Stimulated activated naive CD4-positive, alpha-beta T cell treated with Interleukin-2 at 50 U/mL for 16 hours (primary cell): ENCODE measurements at regions not wholly inside any gene's neighbourhood (a gene's known extent, or its start where the extent isn't known, plus 50 kb on each side); places are given as distances from the start of the nearest gene placed in this dataset.
"Not testable (repeated sequence)": the region's sequence is repeated elsewhere in the genome, so short reads cannot be mapped to it uniquely, and the experiment has no call there.

ENCODE experiments used
- DNase-seq: peaks from one replicate; lab custom pipeline; 2025; lab: John Stamatoyannopoulos, UW

GRCh38 chr17:72366626-72367025, 245.8 kb downstream of the SOX9 start:
- no peak for DNase-seq

GRCh38 chr17:72368191-72368590, 247.4 kb downstream of the SOX9 start:
- no peak for DNase-seq

- no peak for DNase-seq
Observed at GRCh38 chr17:72369366-72369765, 248.5 kb downstream of the SOX9 start.

GRCh38 chr17:72370819-72371218, 250.0 kb downstream of the SOX9 start:
- no peak for DNase-seq

GRCh38 chr17:72372185-72372584, 251.4 kb downstream of the SOX9 start:
- DNase-seq = no peak

- no peak for DNase-seq
Observed at GRCh38 chr17:72373910-72374741, 253.3 kb downstream of the SOX9 start.

- no peak for DNase-seq
Observed at GRCh38 chr17:72376526-72377345, 255.9 kb downstream of the SOX9 start.

- no peak for DNase-seq
Observed at GRCh38 chr17:72378414-72379390, 257.9 kb downstream of the SOX9 start.

- DNase-seq = no peak
Observed at GRCh38 chr17:72379516-72379915, 258.7 kb downstream of the SOX9 start.

GRCh38 chr17:72380120-72380519, 259.3 kb downstream of the SOX9 start:
- DNase-seq = no peak

- no peak for DNase-seq
Observed at GRCh38 chr17:72380737-72381136, 259.9 kb downstream of the SOX9 start.

GRCh38 chr17:72381597-72382397, 261.0 kb downstream of the SOX9 start:
- DNase-seq = no peak

GRCh38 chr17:72382971-72383722, 262.3 kb downstream of the SOX9 start:
- DNase-seq = no peak

GRCh38 chr17:72385475-72385874, 264.7 kb downstream of the SOX9 start:
- no peak for DNase-seq

- DNase-seq = not testable (repeated sequence)
Observed at GRCh38 chr17:72386173-72386572, 265.4 kb downstream of the SOX9 start.

- no peak for DNase-seq
Observed at GRCh38 chr17:72386619-72387237, 265.9 kb downstream of the SOX9 start.

- no peak for DNase-seq
Observed at GRCh38 chr17:72387487-72387886, 266.7 kb downstream of the SOX9 start.

GRCh38 chr17:72387969-72388368, 267.1 kb downstream of the SOX9 start:
- DNase-seq = no peak

- DNase-seq = no peak
Observed at GRCh38 chr17:72388765-72389473, 268.1 kb downstream of the SOX9 start.
